ENCODE measurements at regions not wholly inside any gene's neighbourhood (a gene's known extent, or its start where the extent isn't known, plus 50 kb on each side); places are given as distances from the start of the nearest gene placed in this dataset.

DNA sequence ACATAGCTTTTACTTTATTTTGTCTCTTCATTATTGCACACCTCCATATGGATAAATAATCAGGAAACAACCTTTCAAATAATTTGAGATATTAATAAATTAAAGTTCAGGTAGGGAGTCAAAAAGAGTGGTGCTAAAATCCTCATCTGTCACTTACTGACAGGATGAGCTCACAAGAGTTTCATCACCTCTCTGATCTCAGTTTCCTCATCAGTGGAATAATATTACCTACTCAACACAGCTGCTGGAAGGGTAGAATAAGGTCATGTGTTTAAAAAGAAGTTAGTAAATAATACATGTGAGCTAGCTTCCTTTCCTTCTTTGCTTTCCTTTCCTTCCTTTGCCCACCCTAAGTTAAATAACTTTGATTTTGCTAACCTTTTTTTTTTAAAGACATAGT, 61.9 kb downstream of the RDH14 start:
- TF ChIP-seq, protein P1, sequence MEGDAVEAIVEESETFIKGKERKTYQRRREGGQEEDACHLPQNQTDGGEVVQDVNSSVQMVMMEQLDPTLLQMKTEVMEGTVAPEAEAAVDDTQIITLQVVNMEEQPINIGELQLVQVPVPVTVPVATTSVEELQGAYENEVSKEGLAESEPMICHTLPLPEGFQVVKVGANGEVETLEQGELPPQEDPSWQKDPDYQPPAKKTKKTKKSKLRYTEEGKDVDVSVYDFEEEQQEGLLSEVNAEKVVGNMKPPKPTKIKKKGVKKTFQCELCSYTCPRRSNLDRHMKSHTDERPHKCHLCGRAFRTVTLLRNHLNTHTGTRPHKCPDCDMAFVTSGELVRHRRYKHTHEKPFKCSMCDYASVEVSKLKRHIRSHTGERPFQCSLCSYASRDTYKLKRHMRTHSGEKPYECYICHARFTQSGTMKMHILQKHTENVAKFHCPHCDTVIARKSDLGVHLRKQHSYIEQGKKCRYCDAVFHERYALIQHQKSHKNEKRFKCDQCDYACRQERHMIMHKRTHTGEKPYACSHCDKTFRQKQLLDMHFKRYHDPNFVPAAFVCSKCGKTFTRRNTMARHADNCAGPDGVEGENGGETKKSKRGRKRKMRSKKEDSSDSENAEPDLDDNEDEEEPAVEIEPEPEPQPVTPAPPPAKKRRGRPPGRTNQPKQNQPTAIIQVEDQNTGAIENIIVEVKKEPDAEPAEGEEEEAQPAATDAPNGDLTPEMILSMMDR (IDR thresholded peaks at IDR 0.05), result no peak
- TF ChIP-seq POLR2A (IDR thresholded peaks at IDR 0.05), result no peak

All from esophagus squamous epithelium (tissue), 4 donors.